ENCODE measurements at regions not wholly inside any gene's neighbourhood (a gene's known extent, or its start where the extent isn't known, plus 50 kb on each side); places are given as distances from the start of the nearest gene placed in this dataset.

- no peak overlapping the region for H3K27ac Mint-ChIP-seq
Measured at GRCh38 chr20:23165307-23165750, 79.2 kb upstream of the CD93 start.

GRCh38 chr20:23164176-23164601 is 78.1 kb upstream of the CD93 start:
- H3K27ac Mint-ChIP-seq, result no peak overlapping the region
- Histone ChIP-seq H4K20me1 (replicated peaks; ENCODE audit: insufficient read depth) (no peaks in the 10 kb centered on the region), H3K4me1 (ENCODE audit: insufficient read depth) (peaks cover 12% of the 10 kb centered on the region), H3K9me2 (ENCODE audit: insufficient read depth) (no peaks in the 10 kb centered on the region), H3K27ac (ENCODE audit: low read depth) (no peak overlapping the region), H3K79me2 (replicated peaks; ENCODE audit: insufficient read depth) (no peaks in the 10 kb centered on the region), H3K4me2 (no peak overlapping the region), H2AFZ (peak overlapping the region; percentile 74), H3K4me3 (no peak overlapping the region), H3F3A (replicated peaks; ENCODE audit: low read depth) (no peaks in the 10 kb centered on the region), H3K36me3 (ENCODE audit: insufficient read depth) (no peaks in the 10 kb centered on the region), H3K27me3 (ENCODE audit: insufficient read depth) (no peaks in the 10 kb centered on the region)
- no peak overlapping the region for H3K4me3 Mint-ChIP-seq
- no peaks in the 10 kb centered on the region for H3K36me3 Mint-ChIP-seq (ENCODE audit: low read depth)
- H3K27me3 Mint-ChIP-seq (ENCODE audit: insufficient read depth, low read depth, poor library complexity), result peaks cover 8% of the 10 kb centered on the region
- DNase-seq (ENCODE audit: low spot score), result no peak
- H3K4me1 Mint-ChIP-seq, result peaks cover 21% of the 10 kb centered on the region
- H3K9me3 Mint-ChIP-seq, result no peaks in the 10 kb centered on the region; the same call in 2 of the 3 replicates
- ATAC-seq, result no peak
- TF ChIP-seq EZH2 (IDR thresholded peaks at IDR 0.05; ENCODE audit: low read depth, unreplicated experiment) (no peak), POLR2AphosphoS5 (IDR thresholded peaks at IDR 0.05; ENCODE audit: low read depth) (no peak), EZH2phosphoT487 (IDR thresholded peaks at IDR 0.05; ENCODE audit: unreplicated experiment) (no peak), ZNF331 (CRISPR knock-in tag; IDR thresholded peaks at IDR 0.05; ENCODE audit: low read depth) (no peak), NANOG (IDR thresholded peaks at IDR 0.05; ENCODE audit: borderline replicate concordance) (no peak), CTCF (conservative IDR thresholded peaks at IDR 0.05; ENCODE audit: low read depth in 2 of 2) (no peak), ZNF462 (CRISPR knock-in tag; IDR thresholded peaks at IDR 0.05) (no peak), CREB1 (CRISPR knock-in tag; IDR thresholded peaks at IDR 0.05; ENCODE audit: low read depth) (no peak)

More at GRCh38 chr20:23165307-23165750, 79.2 kb upstream of the CD93 start:
- Histone ChIP-seq H3K27ac (ENCODE audit: low read depth) (no peak overlapping the region), H3K4me1 (ENCODE audit: insufficient read depth) (peaks cover 5% of the 10 kb centered on the region), H4K20me1 (replicated peaks; ENCODE audit: insufficient read depth) (no peaks in the 10 kb centered on the region), H3K4me3 (no peak overlapping the region), H2AFZ (peak overlapping the region; percentile 74), H3F3A (replicated peaks; ENCODE audit: low read depth) (no peaks in the 10 kb centered on the region), H3K4me2 (no peak overlapping the region), H3K9me2 (ENCODE audit: insufficient read depth) (no peaks in the 10 kb centered on the region), H3K36me3 (ENCODE audit: insufficient read depth) (no peaks in the 10 kb centered on the region), H3K27me3 (ENCODE audit: insufficient read depth) (no peaks in the 10 kb centered on the region), H3K79me2 (replicated peaks; ENCODE audit: insufficient read depth) (no peaks in the 10 kb centered on the region)
- DNase-seq (ENCODE audit: low spot score) (peak; percentile 46), ATAC-seq (peak; percentile 81)
- no peak for TF ChIP-seq ZNF114 (CRISPR knock-in tag; IDR thresholded peaks at IDR 0.05)
- peak in 1 of 2 experiments; percentile 36; a peak in 2 of 4 replicates for TF ChIP-seq CTCF (conservative IDR thresholded peaks at IDR 0.05; ENCODE audit: low read depth in 2 of 2)
- H3K4me1 Mint-ChIP-seq, result peaks cover 11% of the 10 kb centered on the region
- H3K4me3 Mint-ChIP-seq, result no peak overlapping the region
- H3K9me3 Mint-ChIP-seq, result no peaks in the 10 kb centered on the region; the same call in 2 of the 3 replicates
- H3K27me3 Mint-ChIP-seq (ENCODE audit: insufficient read depth, low read depth, poor library complexity), result peaks cover 8% of the 10 kb centered on the region
- H3K36me3 Mint-ChIP-seq (ENCODE audit: low read depth), result no peaks in the 10 kb centered on the region
